Ovary (tissue), 3 donors: ENCODE measurements at regions not wholly inside any gene's neighbourhood (a gene's known extent, or its start where the extent isn't known, plus 50 kb on each side); places are given as distances from the start of the nearest gene placed in this dataset.

Experiments used
- CTCF ChIP-seq, 3 donors: fragments of 450-650 bp in 2 of 3; fragments of 200-600 bp in 1 of 3; IDR thresholded peaks; one replicate each; pipeline versions ENCODE4 v1.5.1 to v1.8.0; 2016 to 2022; ENCODE audit warnings: antibody characterized with exemption in 3 of 3, mild to moderate bottlenecking in 1 of 3
- EP300 ChIP-seq: sonication (generic); formaldehyde crosslinking; IDR thresholded peaks from one replicate; pipeline ENCODE4 v1.6.1; 2017; ENCODE audit warnings: antibody characterized with exemption
- POLR2A ChIP-seq: fragments of 450-650 bp; IDR thresholded peaks from one replicate; pipeline ENCODE4 v1.6.1; 2017; ENCODE audit warnings: antibody characterized with exemption, mild to moderate bottlenecking, moderate library complexity
- donor health status: DM: no; HTN: no; CAD: no.

GRCh38 chr11:123378096-123378495 lies 52.0 kb upstream of the GRAMD1B start:
- no peak for TF ChIP-seq CTCF (IDR thresholded peaks at IDR 0.05)
- TF ChIP-seq POLR2A: no peak
- no peak for TF ChIP-seq EP300
